ENCODE measurements at regions not wholly inside any gene's neighbourhood (a gene's known extent, or its start where the extent isn't known, plus 50 kb on each side); places are given as distances from the start of the nearest gene placed in this dataset.
"Not testable (repeated sequence)": the region's sequence is repeated elsewhere in the genome, so short reads cannot be mapped to it uniquely, and the experiment has no call there.

DNA sequence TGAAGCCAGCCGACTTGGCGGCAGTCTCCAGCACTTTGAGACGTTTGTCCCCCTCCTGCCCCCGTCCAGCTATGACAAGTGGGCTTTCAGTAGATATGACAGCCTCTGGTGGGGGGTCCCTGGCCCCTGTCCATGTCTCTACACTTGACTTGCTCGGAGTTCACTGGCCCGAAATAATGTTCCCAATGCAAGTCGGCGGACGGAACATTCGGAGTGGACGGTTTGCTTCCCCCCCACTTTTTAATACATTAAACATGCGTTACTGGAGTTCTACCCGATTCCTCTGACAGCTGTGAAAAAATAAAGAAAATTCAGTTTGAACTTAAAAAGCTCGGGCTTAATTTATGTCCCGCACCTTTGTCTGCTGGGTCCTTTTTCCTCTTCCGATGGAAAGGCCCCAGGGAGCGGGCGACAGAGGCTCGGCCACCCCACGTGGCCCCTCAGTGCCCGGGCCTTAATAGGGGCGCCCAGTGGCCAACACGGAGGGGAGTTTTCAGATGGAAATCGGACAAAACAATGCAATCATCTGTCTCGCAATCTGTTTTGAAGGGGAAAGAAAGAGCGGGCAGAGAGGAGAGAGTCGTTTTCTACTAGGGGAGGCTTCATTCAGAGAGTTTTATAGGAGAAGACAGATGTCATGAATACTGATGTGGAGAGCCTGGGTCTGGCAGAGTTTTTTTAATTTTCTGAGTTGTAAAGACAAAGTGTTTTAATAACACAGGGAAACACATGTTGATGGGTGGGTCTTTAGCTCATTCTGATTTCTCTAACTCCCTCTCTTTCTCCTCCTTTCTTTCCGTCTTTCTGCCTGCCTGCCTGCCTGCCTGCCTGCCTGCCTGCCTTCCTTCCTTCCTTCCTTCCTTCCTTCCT is 50.2 kb downstream of the SMIM38 start:
- no peak overlapping the region for H3K27ac ChIP-seq
- H3K4me3 ChIP-seq = no peak overlapping the region

DNA sequence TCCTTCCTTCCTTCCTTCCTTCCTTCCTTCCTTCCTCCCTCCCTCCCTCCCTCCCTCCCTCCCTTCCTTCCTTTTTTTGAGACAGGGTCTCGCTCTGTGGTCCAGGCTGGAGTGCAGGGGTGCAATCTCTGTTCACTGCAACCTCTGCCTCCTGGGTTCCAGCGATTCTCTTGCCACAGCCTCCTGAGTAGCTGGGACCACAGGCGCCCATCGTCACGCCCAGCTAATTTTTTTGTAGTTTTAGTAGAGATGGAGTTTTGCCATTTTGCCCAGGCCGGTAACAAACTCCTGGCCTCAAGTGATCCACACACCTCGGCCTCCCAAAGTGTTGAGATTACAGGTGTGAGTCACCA is 50.9 kb downstream of the SMIM38 start:
- not testable (repeated sequence) for H3K27ac ChIP-seq, H3K4me3 ChIP-seq

DNA sequence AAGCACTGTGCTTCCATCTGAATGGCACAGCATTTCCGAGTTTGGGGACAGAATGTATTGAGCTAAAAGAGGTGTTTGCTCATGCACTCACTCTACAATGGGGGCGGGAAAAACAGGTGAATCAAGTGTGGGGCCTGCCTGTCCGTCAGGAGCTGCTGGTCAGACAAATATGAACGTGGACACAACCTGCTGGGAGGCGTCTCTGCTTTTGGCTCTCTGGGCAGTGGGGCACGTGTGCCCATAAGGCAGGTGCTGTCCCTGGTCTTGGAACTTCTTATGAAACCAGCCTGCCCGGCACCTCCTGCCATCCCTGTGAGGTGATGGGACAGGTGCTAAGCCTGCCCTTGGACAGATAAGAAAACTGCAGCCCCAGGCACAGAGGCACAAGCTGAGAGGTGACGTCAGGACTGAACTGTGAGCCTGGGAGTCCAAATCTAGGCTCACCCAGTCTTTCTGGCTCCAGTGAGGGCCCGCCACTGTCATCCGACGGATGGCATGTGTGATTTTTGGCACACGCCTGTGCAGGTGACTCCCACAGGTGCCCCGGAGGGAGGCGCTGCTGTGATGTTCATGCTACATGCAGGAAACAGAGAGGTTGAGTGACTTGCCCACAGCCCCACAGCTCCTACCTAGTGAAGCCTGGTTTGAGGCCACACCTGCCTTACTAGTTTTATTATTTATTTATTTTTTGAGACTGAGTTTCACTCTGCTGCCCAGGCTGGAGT is 51.6 kb downstream of the SMIM38 start:
- Histone ChIP-seq H3K27ac (no peak overlapping the region), H3K4me3 (no peak overlapping the region)

DNA sequence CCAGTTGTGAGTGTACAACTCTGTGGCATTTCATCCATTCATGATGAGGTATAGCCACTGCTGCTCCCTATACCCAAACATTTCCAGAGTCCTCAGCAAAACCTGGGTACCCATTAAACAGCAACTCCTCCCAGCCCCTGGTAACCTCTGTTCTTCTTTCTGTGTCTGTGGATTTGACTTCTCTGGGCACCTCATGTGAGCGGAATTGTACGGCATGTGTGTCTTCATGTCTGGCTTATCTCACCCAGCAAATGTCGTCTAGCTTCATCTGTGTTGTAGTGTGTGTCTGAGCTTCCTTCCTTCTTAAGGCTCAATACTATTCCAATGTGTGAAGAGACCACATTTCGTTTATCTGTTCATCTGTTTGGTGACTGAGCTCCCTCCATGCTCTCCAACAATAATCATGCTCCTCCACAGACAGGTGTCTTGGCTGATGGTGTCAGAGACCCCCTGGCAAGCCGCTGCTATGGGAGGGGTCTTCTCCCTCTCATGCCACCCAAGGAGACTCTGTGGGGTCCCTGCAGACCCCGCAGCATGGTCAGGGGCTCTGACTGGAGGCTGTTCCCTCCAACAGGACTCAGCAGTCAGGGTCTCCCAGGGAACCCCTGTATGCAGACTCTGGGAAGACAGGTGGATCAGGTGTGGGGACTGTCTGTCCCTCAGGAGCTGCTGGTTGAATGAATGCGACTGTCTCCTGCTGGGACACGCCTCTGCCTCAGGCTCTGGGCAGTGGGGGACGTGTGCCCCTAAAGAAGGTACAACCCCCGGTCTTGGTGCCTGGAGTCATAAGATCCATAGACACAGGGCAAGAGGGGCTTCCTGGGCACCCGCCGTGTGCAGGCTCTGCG is 52.7 kb downstream of the SMIM38 start:
- no peak overlapping the region for H3K4me3 ChIP-seq
- H3K27ac ChIP-seq = no peak overlapping the region

DNA sequence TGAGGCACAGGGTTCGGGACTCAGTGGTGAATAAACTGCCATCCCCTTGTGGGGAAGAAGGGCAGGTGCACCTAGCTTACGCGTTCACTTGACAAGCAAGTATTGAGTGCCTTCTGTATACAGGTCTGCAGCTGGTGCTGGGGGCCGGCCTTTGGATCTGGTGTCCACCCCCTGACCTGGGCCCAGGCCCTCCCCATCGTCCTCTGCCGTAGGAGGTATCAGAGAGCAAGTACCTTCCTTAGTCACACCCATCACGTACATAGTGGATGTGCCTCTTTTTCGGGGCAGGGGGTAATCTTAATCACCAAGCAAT is 53.3 kb downstream of the SMIM38 start:
- no peak overlapping the region for H3K4me3 ChIP-seq
- H3K27ac ChIP-seq = no peak overlapping the region

DNA sequence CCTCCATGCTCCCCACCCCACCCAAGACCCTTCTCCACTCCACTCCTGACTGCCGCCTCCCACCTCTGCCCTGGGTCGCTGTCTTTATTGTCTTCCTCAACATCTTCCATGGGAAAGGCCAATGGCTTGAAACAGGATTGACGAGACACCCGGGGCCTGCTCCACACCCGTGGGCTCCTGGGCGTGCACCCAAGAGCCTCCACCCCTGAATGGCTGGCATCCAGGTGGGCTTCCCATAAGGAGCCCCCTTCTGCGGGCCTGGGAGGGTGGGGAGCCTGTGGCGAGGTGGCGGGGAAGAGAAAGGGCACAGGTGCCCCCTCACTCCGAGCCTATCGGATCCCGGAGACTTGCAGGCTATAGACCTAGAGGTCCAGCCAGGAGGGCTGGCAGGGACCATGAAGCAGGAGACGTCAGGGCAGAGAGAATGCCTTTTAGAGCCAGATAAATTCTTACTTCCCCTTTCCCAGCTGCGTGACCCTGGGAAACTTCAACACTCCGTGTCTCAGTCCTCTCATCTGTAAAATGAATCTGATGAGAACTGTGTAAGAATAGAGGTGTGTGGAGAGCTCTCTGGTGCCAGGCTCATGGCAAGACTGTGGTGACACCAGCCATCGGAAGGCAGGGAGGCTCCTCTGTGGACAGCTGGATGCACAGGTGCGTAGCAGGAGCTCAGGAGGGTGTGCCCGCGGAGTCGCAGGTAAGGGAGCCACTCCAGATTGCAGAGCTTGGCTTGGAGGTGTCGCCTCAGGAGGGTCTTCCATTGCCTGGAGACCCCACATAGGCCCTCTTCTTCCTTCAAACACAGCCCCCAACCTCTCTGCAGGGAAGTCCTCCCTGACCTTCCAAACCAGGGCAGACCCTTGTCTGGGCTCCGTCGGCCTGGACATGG is 53.9 kb downstream of the SMIM38 start:
- Histone ChIP-seq H3K27ac (no peak overlapping the region), H3K4me3 (no peak overlapping the region)

DNA sequence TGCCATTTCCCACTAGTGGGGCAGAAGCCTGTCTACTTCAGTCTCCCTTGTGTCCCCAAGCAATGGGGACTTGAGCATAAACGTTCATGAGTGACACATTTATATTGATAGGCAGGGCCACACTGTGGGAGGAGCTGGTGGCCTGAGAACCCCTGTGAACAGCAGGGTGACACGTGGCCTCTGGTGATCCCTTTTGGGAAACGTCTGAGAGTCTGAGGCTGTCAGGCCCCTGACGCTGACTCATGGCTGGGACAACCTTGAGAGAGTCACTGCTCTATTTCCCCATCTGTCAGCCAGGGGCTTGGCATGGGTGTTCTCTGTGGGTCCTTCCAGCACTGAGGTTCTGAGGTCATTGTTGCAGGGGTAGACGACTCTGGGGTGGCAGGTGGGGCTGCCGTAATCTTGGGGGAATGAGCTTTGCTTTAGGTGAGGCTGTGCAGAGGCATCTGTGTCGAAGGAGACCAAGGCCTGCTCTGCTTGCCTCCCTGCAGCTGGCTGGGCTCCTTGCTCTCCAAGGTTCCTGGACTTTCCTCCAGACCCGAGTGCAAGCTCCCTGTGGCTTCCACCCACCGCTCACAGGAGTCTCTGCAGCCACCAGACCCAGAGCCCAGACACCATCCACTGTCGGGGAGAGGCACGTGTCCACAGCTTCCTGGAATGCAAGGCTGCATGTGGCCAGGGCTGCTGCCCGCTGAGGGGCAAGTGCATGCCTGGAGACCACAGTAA is 54.7 kb downstream of the SMIM38 start:
- Histone ChIP-seq H3K4me3 (no peak overlapping the region), H3K27ac (no peak overlapping the region)

DNA sequence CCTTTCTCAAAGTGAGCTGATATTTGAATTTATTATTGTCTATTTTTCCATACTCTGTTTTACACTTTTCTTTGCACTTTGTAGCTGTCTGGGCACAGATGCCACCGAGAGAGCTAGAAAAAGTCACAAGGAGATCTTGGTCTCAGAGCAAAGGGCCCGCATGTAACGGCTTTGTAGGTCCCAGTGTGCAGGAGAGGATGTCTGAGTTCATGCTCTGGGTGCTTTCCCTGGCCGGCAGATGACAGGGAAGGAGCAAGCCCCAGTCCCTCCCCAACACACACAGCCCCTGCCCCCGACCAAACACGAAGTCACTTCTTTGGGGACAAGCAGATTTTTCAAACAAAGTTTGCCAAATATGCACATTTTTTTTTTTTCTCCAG is 55.8 kb downstream of the SMIM38 start:
- Histone ChIP-seq H3K4me3 (no peak overlapping the region), H3K27ac (no peak overlapping the region)

DNA sequence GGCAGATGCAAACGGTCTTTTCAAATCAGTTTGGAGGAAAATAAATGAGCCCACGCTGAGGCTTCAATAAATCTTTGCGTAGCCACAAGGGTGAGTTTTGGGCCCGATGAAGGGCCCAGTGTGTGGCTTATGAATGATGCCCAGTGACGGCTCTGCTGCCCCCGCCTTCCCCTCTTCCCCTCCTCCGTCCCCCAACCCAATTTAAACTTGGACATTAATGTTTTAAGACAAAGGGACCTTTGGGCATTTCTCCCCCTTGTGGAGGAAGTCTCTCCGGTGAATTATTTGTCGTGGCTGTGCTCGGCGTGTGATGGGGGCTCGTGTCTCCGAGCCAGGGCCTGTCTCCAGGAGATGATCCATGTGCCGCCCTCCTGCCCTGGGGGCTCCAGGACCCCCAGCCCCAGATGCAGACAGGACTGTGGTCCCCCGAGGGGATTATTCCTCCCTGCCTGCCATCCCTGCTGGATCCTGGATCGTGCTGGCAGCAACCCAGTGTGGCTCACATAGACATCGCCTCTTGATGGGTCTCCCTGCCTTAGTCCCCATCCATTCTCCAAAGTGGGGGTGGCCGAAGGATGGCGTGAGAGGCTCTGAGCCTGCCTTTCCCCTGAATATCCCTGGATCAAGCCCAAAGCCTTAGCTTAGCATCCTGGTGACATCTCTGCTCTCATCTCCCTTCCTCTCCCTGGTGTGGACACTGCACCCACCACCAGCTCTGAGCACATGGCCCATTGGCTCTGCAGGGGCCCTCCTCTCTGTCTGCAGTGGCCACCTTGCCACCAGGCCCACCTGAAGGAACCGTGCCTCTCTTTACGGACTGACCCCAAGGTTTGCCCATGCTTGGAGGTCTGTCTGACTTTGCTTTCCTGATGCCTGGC is 56.4 kb downstream of the SMIM38 start:
- H3K27ac ChIP-seq = no peak overlapping the region

DNA sequence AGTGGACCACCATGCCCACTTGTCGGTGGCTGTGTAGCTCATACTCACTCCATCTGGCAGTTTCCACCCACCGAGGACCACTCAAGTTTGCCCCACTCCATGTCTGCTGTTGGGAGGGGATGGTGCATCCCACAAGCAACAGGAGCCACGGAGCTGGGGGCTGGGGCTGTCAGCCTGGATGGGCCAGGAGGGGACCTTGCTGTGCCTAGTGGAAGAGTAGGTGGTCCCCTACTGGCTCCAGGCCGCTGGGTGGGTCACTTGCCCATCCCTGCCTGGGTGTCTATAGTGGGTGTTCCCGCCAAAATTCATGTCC is 57.0 kb downstream of the SMIM38 start:
- Histone ChIP-seq H3K27ac (no peak overlapping the region), H3K4me3 (no peak overlapping the region)

More for the DNA sequence above, 56.4 kb downstream of the SMIM38 start:
- H3K4me3 ChIP-seq = no peak overlapping the region

DNA sequence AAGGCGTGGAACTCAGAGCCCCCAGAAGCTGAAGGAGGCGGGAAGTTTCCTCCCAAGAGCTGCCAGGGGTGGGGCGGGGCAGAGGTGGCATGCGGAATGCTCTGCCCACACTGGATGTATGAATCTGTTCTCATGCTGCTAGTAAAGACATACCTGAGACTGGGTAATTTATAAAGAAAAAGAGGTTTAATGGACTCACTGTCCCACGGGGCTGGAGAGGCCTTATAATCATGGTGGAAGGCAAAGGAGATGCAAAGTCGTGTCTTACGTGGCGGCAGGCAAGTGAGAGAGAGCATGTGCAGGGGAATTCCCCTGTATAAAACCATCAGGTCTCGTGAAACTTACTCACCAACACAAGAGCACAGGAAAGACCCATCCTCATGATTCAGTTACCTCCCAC is 57.6 kb downstream of the SMIM38 start:
- Histone ChIP-seq H3K27ac (no peak overlapping the region), H3K4me3 (no peak overlapping the region)

DNA sequence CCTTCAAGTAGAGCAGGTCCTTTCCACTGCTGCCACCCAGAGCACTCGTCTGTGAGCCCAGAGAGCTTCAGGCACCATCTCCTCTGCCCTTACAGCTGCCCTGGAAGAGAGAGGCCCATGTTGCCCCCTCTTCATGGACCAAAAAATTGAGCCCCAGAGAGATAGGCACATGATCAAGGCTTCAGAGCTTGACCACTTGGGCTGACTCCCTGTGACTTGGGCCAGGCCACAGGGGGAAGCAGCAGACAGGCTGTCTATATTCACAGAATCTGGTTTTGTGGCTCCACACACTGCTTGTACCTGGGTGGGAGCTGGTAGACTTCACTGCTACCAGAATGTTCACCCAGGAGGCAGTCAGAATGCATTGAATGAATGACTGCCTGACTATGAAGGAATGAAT is 58.2 kb downstream of the SMIM38 start:
- H3K27ac ChIP-seq = no peak overlapping the region
- H3K4me3 ChIP-seq = no peak overlapping the region

DNA sequence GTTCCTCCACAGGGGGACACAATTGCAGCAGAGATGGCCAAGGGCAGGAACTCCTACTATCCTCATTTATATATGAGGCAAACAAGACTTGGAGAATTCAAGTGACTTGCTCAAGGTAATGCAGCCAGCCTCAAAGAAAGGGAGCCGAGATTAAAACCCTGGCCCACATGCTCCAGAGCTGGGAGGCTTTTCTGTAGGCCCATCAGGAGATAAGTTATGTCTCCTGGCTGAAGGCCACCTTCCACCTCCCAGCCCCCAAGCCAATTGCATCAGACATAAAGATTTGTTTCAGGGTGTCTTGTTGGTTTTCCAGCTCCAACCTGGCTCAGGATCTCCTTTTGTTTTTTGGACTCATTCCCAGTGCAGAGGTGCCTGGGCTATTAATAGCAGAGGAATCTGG is 59.5 kb downstream of the SMIM38 start:
- Histone ChIP-seq H3K4me3 (no peak overlapping the region), H3K27ac (no peak overlapping the region)

DNA sequence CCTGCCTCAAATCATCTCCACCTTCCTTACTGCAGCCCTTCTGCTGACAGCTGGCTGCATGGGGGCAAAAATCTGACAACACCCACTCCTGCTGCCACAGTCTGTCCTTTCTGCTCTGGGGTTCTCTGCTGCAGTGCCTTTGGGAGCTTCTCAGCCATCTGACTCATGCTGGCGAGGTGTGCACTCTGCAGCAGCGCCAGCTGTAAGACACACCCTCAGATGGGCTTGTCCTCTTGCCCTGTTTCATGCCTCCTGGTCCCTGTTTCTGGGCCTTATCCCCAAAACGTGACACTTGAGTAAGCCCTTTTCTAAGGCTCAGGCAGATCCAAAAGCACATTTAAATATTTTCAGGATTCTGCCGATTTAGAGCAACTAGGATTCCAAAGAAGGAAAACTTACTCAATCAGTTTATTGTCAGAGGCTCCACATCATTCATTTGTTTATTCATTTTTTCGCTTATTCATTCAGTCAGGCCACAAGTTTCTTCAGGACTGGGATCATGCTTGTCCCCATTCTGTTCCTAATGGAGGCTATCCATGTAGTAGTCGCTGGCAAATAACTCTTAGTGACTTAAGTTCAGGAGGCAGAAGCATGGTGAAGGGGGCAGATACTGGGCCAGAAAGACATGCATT is 60.2 kb downstream of the SMIM38 start:
- H3K4me3 ChIP-seq = no peak overlapping the region
- H3K27ac ChIP-seq = peak overlapping the region in 8 of 21 experiments; percentile 4 to 63 (median 47)

DNA sequence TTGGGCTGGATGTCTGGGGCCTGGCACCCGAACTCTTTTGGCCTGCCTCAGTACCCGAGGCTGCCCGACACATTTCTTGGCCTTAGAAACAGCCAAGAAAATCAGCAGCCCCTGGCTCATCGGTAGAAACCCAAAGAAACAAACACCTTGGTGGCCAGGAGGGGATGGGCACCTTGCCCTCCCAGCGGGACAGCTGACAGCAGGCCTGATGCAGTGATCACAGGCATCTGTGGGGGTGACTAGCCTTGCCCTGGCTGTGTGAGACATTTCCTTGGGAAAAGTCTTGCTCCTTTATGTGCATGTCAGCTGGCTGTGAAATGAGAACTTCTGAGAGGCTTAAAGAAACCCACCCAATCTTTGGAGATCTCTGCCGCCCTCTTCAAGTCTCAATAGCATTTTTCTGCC is 60.9 kb downstream of the SMIM38 start:
- Histone ChIP-seq H3K27ac (peak overlapping the region in 9 of 21 experiments; percentile 4 to 63 (median 45)), H3K4me3 (no peak overlapping the region)

DNA sequence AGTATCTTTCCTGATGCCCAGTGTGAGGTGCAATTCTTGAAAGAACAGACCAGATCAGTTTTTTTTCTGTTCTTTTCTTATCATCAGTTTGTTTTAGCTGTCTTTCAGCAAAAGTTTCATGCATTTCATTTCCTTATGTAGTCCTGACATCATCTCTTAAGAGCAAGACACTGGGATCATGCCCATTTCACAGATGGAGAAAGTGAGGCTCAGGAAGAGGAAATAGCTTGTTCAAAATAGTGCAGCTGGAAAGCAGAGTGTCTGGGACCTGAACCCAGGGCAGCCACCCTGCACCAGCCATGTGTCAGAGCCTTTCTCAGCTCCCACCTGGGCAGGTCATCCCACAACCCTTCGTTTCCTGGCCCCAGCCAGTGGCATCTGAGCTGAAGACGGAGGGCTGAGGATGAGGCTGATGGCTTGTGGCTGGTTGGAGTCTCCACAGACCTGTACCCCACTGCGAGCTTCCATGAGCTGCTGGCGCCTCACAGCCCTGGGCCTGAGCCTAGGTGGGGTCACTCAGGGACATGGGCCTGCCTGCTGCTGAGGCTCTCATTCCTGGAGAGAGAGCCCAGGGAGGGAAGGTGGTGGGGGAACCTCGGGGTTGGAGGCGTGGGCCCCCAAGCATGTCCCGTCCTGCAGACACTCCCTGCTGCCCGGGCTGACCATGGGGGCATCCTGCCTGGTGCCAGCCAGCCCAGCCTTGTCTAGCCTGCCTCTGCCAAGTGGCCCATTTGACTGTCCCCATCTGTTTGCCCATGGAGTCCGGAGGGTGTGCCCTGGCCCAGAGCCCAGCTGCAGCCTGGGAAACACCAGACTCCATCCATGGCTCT is 61.8 kb downstream of the SMIM38 start:
- Histone ChIP-seq H3K4me3 (no peak overlapping the region), H3K27ac (no peak overlapping the region)

DNA sequence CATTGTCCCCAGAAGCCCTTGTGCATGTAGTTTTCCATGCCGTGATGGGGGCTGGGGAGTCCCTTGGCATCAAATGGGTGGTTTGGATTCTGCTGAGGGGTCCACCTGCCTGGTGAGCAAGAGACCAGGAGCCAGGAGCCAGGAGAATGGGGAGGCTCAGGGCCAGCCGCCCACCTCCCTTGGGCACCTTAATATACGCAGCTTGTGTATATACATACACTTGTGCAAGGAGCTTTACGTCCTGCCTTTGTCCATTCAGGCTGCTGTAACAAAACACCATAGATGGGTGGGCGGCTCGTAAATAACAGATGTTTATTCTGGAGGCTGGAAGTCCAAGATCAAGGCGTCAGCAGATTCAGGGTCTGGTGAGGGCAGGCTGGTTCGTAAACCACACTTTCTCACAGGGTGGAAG is 62.5 kb downstream of the SMIM38 start:
- no peak overlapping the region for H3K27ac ChIP-seq
- no peak overlapping the region for H3K4me3 ChIP-seq
